HL-60 (cell line): ENCODE measurements at regions not wholly inside any gene's neighbourhood (a gene's known extent, or its start where the extent isn't known, plus 50 kb on each side); places are given as distances from the start of the nearest gene placed in this dataset.

Experiments
- DNase-seq, 2 experiments: peaks; one replicate each; pipeline ENCODE4 v3.0.0-alpha.2; 2010 to 2020; ENCODE audit warnings: low read depth in 1 of 2, low spot score in 1 of 2
- H3K27ac ChIP-seq: fragments of 250-450 bp; sonication (Bioruptor Pico); replicated peaks from 2 replicates; pipeline ENCODE4 v1.5.1; 2020; ENCODE audit warnings: mild to moderate bottlenecking, moderate library complexity
- H3K27me3 ChIP-seq: fragments of 250-450 bp; sonication (Bioruptor Pico); 2 replicates; pipeline ENCODE4 v1.5.1; 2021; ENCODE audit warnings: mild to moderate bottlenecking, moderate library complexity; ENCODE audit not compliant: insufficient read depth, poor library complexity, severe bottlenecking
- H3K4me3 ChIP-seq: replicated peaks from 2 replicates; pipeline ENCODE4 v1.5.1; 2011; ENCODE audit warnings: mild to moderate bottlenecking, control low read depth, low read length; ENCODE audit not compliant: insufficient read depth
- CTCF ChIP-seq: IDR thresholded peaks from one replicate; pipeline ENCODE4 v1.5.1; 2011; ENCODE audit warnings: low read length, control low read depth, inconsistent platforms; ENCODE audit not compliant: insufficient read depth
- GABPA ChIP-seq: IDR thresholded peaks from 2 replicates; pipeline ENCODE4 v1.6.1; 2012; ENCODE audit warnings: low read depth
- POLR2AphosphoS5 ChIP-seq: IDR thresholded peaks from 2 replicates; pipeline ENCODE4 v1.6.1; 2012; ENCODE audit warnings: low read depth
- REST ChIP-seq: IDR thresholded peaks from 2 replicates; pipeline ENCODE4 v1.6.1; 2012; ENCODE audit warnings: low read depth; ENCODE audit not compliant: insufficient replicate concordance
- SPI1 ChIP-seq: IDR thresholded peaks from 2 replicates; pipeline ENCODE4 v1.6.1; 2012; ENCODE audit warnings: low read depth, mild to moderate bottlenecking, borderline replicate concordance

DNA sequence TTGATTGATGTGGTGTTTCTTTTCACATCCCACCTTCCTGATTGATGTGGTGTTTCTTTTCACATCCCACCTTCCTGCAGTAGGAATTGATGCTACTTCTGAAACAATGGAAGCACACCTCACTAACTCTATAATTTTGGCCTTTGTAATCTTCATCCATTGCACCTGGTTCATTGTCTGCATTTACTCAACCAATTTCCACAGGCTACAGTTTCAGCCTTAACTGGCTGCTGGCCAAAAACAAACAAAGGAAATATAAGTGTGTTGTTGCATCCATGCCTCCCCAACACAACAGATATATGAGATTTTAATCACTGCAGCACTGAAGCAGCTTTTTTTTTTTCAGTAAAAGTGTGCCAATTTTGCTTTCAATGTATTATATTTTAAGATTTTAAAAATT lies 867.6 kb upstream of the PCDH7 start:
- H3K27me3 ChIP-seq: no peaks in the 10 kb centered on the region
- TF ChIP-seq GABPA: no peak
- no peak for TF ChIP-seq POLR2AphosphoS5
- no peak for TF ChIP-seq REST
- no peak for TF ChIP-seq SPI1
- TF ChIP-seq CTCF: no peak
- H3K4me3 ChIP-seq: no peak overlapping the region
- DNase-seq: no peak
- H3K27ac ChIP-seq: no peak overlapping the region

GRCh38 chr4:29853833-29854232 lies 866.3 kb upstream of the PCDH7 start:
- no peak for DNase-seq
- TF ChIP-seq SPI1 (no peak), GABPA (no peak), POLR2AphosphoS5 (no peak), REST (no peak), CTCF (no peak)
- H3K4me3 ChIP-seq: no peak overlapping the region
- H3K27me3 ChIP-seq: no peaks in the 10 kb centered on the region
- H3K27ac ChIP-seq: no peak overlapping the region

- DNase-seq: no peak
- Histone ChIP-seq H3K27ac (no peak overlapping the region), H3K4me3 (no peak overlapping the region), H3K27me3 (no peaks in the 10 kb centered on the region)
- no peak for TF ChIP-seq SPI1
- no peak for TF ChIP-seq CTCF
- TF ChIP-seq REST: no peak
- TF ChIP-seq GABPA: no peak
- no peak for TF ChIP-seq POLR2AphosphoS5
Measured at GRCh38 chr4:29861307-29861706, 858.9 kb upstream of the PCDH7 start.
